Hematopoietic multipotent progenitor cell treated with erythropoietin and hydrocortisone succinate and interleukin-3 and kit ligand, for 17 days (in vitro differentiated cells): ENCODE measurements at regions not wholly inside any gene's neighbourhood (a gene's known extent, or its start where the extent isn't known, plus 50 kb on each side); places are given as distances from the start of the nearest gene placed in this dataset.
"Not testable (repeated sequence)": the region's sequence is repeated elsewhere in the genome, so short reads cannot be mapped to it uniquely, and the experiment has no call there.

ENCODE experiments used
- DNase-seq: peaks from one replicate; pipeline ENCODE4 v3.0.0-alpha.2; 2015; ENCODE audit warnings: low spot score

- DNase-seq = no peak
Measured at GRCh38 chr5:135094339-135095051, 60.5 kb upstream of the PITX1 start.

- not testable (repeated sequence) for DNase-seq
Measured at GRCh38 chr5:135093483-135093882, 59.5 kb upstream of the PITX1 start.

GRCh38 chr5:135092476-135092875 is 58.4 kb upstream of the PITX1 start:
- no peak for DNase-seq

GRCh38 chr5:135091286-135091685 is 57.3 kb upstream of the PITX1 start:
- no peak for DNase-seq

GRCh38 chr5:135089912-135090311 is 55.9 kb upstream of the PITX1 start:
- DNase-seq = no peak

- DNase-seq = no peak
Measured at GRCh38 chr5:135088911-135089310, 54.9 kb upstream of the PITX1 start.

GRCh38 chr5:135087950-135088349 is 53.9 kb upstream of the PITX1 start:
- no peak for DNase-seq

GRCh38 chr5:135085936-135086725 is 52.1 kb upstream of the PITX1 start:
- DNase-seq = no peak

- no peak for DNase-seq
Measured at GRCh38 chr5:135085133-135085935, 51.3 kb upstream of the PITX1 start.
